Tibial nerve (tissue), 4 donors: ENCODE measurements at regions not wholly inside any gene's neighbourhood (a gene's known extent, or its start where the extent isn't known, plus 50 kb on each side); places are given as distances from the start of the nearest gene placed in this dataset.

Experiments
- DNase-seq, 2 donors: peaks; one replicate each; pipeline ENCODE4 v3.0.0-alpha.2; 2019; ENCODE audit warnings: low spot score in 2 of 2
- H3K27ac ChIP-seq, 4 donors: fragments of 200-600 bp; sonication (generic) in 3 of 4; one replicate each; pipeline ENCODE4 v1.5.1; 2017 to 2019; ENCODE audit warnings: mild to moderate bottlenecking in 1 of 4
- H3K27me3 ChIP-seq, 2 donors: fragments of 200-600 bp; sonication (generic) in 1 of 2; one replicate each; pipeline versions ENCODE4 v1.5.1 to v1.6.0; 2017 to 2019
- H3K36me3 ChIP-seq, 3 donors: fragments of 200-600 bp; sonication (generic); one replicate each; pipeline ENCODE4 v1.5.1; 2018 to 2019
- H3K4me1 ChIP-seq, 4 donors: fragments of 200-600 bp; sonication (generic) in 3 of 4; one replicate each; pipeline ENCODE4 v1.5.1; 2017 to 2019
- H3K4me3 ChIP-seq, 4 donors: fragments of 200-600 bp; sonication (generic) in 3 of 4; one replicate each; pipeline ENCODE4 v1.5.1; 2017 to 2019; ENCODE audit warnings: mild to moderate bottlenecking in 1 of 4, moderate library complexity in 1 of 4
- H3K9me3 ChIP-seq, 4 donors: fragments of 200-600 bp; sonication (generic) in 3 of 4; one replicate each; pipeline ENCODE4 v1.5.1; 2017 to 2019
- CTCF ChIP-seq, 5 experiments: fragments of 200-600 bp in 3 of 5; fragments of 450-650 bp in 2 of 5; sonication (generic) in 3 of 5; IDR thresholded peaks; one replicate each; pipeline ENCODE4 v1.5.1; 2016 to 2019; ENCODE audit warnings: antibody characterized with exemption in 5 of 5, mild to moderate bottlenecking in 3 of 5, moderate library complexity in 2 of 5
- EP300 ChIP-seq, 2 donors: sonication (generic); formaldehyde crosslinking; IDR thresholded peaks; one replicate each; pipeline ENCODE4 v1.6.1; 2017; ENCODE audit warnings: antibody characterized with exemption in 2 of 2, mild to moderate bottlenecking in 1 of 2
- POLR2A ChIP-seq, 2 donors: fragments of 450-650 bp; IDR thresholded peaks; one replicate each; pipeline ENCODE4 v1.6.1; 2017; ENCODE audit warnings: antibody characterized with exemption in 2 of 2, mild to moderate bottlenecking in 2 of 2, moderate library complexity in 2 of 2
- WGBS, 2 donors: methylation state at CpG; one replicate each; pipeline ENCODE4 v1.1.5; 2018; 5-methylcytosine and 5-hydroxymethylcytosine counted together

GRCh38 chr13:50449465-50449864 is 394.0 kb downstream of the DLEU7 start:
- Histone ChIP-seq H3K4me3 (no peak overlapping the region), H3K9me3 (no peaks in the 10 kb centered on the region), H3K36me3 (no peaks in the 10 kb centered on the region), H3K27ac (no peak overlapping the region), H3K27me3 (no peaks in the 10 kb centered on the region), H3K4me1 (peaks cover 0 to 15% (median 4%) of the 10 kb centered on the region in 4 donors)
- TF ChIP-seq CTCF (IDR thresholded peaks at IDR 0.05) = no peak
- WGBS, 2 donors = 96% methylated on average over 2 of the region's 2 CpGs
- no peak for DNase-seq

GRCh38 chr13:50450279-50450678 is 393.2 kb downstream of the DLEU7 start:
- H3K4me3 ChIP-seq = no peak overlapping the region
- DNase-seq = no peak
- WGBS, 2 donors = 59% methylated on average over 2 of the region's 2 CpGs
- TF ChIP-seq EP300 (IDR thresholded peaks at IDR 0.05) = no peak
- TF ChIP-seq POLR2A (IDR thresholded peaks at IDR 0.05) = no peak
- TF ChIP-seq CTCF (IDR thresholded peaks at IDR 0.05) = no peak
- H3K4me1 ChIP-seq = peaks cover 0 to 15% (median 4%) of the 10 kb centered on the region in 4 donors
- no peaks in the 10 kb centered on the region for H3K27me3 ChIP-seq
- H3K27ac ChIP-seq = no peak overlapping the region
- no peaks in the 10 kb centered on the region for H3K9me3 ChIP-seq
- H3K36me3 ChIP-seq = no peaks in the 10 kb centered on the region

GRCh38 chr13:50451609-50452008 is 391.9 kb downstream of the DLEU7 start:
- Histone ChIP-seq H3K27ac (no peak overlapping the region), H3K4me3 (no peak overlapping the region), H3K9me3 (no peaks in the 10 kb centered on the region), H3K4me1 (peaks cover 0 to 25% (median 7%) of the 10 kb centered on the region in 4 donors), H3K36me3 (no peaks in the 10 kb centered on the region), H3K27me3 (no peaks in the 10 kb centered on the region)
- TF ChIP-seq CTCF (IDR thresholded peaks at IDR 0.05) (no peak), EP300 (IDR thresholded peaks at IDR 0.05) (no peak), POLR2A (IDR thresholded peaks at IDR 0.05) (no peak)
- 48 to 50% methylated on average over 3 of the region's 3 CpGs for WGBS, 2 donors
- no peak for DNase-seq

GRCh38 chr13:50452028-50452427 is 391.5 kb downstream of the DLEU7 start:
- H3K4me3 ChIP-seq = no peak overlapping the region
- no peak overlapping the region for H3K27ac ChIP-seq
- H3K4me1 ChIP-seq = peaks cover 0 to 25% (median 7%) of the 10 kb centered on the region in 4 donors
- no peaks in the 10 kb centered on the region for H3K27me3 ChIP-seq
- H3K36me3 ChIP-seq = no peaks in the 10 kb centered on the region
- no peaks in the 10 kb centered on the region for H3K9me3 ChIP-seq
- 64 to 71% methylated on average over 1 of the region's 1 CpG for WGBS, 2 donors
- no peak for TF ChIP-seq CTCF (IDR thresholded peaks at IDR 0.05)
- no peak for TF ChIP-seq EP300 (IDR thresholded peaks at IDR 0.05)
- no peak for TF ChIP-seq POLR2A (IDR thresholded peaks at IDR 0.05)
- no peak for DNase-seq

- no peak for DNase-seq
- peaks cover 0 to 25% (median 7%) of the 10 kb centered on the region in 4 donors for H3K4me1 ChIP-seq
- no peaks in the 10 kb centered on the region for H3K27me3 ChIP-seq
- H3K36me3 ChIP-seq = no peaks in the 10 kb centered on the region
- H3K27ac ChIP-seq = peak overlapping the region in 2 of 4 donors; percentile 25 to 38
- 44 to 56% methylated on average over 2 of the region's 2 CpGs for WGBS, 2 donors
- H3K4me3 ChIP-seq = no peak overlapping the region
- TF ChIP-seq EP300 (IDR thresholded peaks at IDR 0.05) (no peak), CTCF (IDR thresholded peaks at IDR 0.05) (no peak), POLR2A (IDR thresholded peaks at IDR 0.05) (no peak)
- no peaks in the 10 kb centered on the region for H3K9me3 ChIP-seq
These were observed 390.7 kb downstream of the DLEU7 start for GRCh38 chr13:50452756-50453155.
